ENCODE measurements at regions not wholly inside any gene's neighbourhood (a gene's known extent, or its start where the extent isn't known, plus 50 kb on each side); places are given as distances from the start of the nearest gene placed in this dataset.
"Not testable (repeated sequence)": the region's sequence is repeated elsewhere in the genome, so short reads cannot be mapped to it uniquely, and the experiment has no call there.

DNA sequence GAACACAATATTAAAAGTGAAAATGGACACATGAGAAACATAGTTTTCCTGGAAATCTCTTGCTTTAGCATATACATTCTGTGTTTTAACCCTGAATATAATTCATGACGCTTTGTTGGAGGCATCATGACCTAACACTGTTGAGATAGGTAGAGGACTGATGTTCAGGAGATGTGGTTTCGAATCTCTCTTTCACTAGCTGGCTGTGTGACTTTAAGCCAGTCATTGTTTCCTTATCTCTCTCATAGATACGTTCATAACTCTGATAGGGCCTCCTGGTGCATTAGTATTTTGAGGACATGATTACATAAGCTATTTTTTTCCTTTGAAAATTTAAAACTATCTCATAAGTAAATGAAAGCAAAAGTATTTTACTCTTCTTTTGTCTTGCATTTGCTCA, 179.0 kb upstream of the DTNA start:
- DNase-seq, result no peak

- DNase-seq, result not testable (repeated sequence)
Measured at GRCh38 chr18:34534642-34535041, 175.5 kb upstream of the DTNA start.

- DNase-seq, result no peak
Measured at GRCh38 chr18:34540897-34541296, 169.2 kb upstream of the DTNA start.

DNA sequence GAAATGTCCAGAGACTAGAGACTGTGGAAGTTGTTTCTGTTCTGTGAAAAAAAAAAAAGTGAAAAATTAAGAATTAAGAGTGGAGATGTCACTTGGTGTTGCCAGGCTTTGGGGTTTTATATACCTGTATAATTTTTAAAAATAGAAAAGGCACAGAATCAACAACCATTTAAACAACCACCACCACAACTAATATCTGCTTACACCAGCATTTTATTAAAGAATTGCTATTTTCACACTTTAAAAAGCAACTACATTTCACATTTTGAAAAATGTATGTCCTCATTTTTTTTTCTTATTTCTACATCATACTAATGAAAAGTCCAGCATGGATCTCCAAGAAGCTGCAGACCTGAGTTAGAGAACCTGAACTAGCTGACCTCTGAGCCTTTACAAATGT, 167.5 kb upstream of the DTNA start:
- DNase-seq, result no peak

- DNase-seq, result no peak
Measured at GRCh38 chr18:34543356-34543755, 166.7 kb upstream of the DTNA start.

DNA sequence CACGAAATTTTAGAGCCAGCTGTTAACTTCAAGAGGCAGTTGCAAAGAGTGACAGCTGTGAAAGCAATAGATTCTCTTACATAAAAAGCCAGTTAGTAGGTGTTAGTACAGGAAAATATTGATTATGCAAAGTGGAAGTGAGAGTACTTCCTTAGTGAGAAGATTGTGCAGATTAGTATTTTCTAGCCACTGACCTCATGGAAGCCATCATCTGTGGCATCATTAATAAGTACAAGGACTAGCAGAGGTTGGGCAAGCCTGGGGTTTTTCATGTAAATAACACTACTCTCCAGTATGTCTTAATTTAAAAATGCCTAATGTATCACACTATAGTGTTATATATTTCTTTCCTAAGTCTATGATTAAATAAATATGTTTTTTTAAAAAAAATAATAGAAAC, 166.2 kb upstream of the DTNA start:
- DNase-seq, result no peak

DNA sequence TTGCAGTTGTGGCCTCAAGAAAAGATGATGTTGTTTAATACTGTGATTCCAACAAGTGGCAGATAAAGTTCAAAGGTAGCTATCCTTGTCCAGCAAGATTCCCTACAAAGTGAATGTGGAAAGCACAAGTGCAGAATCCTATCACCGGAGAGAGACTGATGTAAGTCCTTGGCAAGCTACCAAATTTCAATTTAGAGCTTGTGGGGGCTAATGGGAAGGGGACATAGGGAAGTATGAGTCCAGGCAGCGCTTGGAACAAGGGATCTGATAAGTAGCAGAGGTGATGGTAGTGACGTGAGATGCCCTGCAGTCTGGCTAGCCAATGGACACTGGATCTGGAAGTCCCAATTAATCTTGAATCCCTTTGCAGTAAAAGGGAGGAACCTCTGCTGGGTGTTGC, 165.2 kb upstream of the DTNA start:
- no peak for DNase-seq

- no peak for DNase-seq
Measured at GRCh38 chr18:34548120-34548972, 161.8 kb upstream of the DTNA start.

DNA sequence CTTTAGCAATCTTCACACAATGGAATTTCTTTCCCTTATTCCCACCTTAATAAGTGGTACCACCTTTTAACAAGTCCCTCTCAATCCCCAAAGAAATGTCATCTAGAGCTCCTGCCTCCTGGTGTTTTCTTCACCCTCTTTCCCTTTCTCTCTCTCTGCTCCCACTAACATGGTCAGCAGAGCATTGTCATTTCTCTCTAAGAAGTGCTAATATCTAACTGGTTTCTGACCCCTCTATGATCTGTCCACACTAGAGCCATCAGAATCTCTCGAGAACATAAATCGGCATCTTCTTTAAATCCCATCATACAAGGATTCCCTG, 161.2 kb upstream of the DTNA start:
- DNase-seq, result no peak

DNA sequence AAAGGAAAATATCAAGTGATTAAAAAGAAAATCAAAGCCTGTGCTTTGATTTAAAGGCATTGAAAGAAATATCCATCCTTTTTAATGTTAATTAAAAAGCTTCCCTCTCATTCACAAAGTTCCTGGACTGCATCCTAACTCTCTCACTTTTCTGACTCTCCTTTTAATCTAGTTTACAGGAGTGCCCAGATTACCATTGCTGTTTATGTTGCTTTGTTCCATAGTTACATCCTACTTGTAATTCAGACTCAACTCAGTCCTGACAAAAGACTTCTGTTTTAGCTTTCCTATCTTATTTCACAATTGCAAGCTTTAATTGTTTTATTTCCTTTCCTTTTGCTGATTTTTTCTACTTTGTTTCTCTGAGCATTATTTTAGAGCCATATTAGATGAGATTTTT, 160.7 kb upstream of the DTNA start:
- DNase-seq, result no peak

DNA sequence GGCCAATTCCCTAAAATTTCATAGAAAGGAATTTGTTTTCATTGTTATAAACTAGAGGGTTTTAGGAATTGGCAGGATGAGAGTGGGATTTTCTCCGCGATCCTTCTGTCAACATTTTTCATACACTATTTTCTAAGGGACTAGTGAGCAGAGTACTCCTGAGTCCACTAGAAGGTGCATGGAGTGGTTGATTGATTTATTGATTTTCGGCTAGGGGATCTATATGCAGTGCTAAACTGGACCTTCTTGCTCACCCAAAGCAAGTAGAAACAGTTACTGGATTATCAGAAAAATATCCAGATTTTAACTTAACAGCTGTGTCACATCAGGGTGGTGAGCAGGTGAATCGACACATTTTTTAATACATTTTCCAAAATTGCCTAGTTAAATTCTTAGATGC, 159.9 kb upstream of the DTNA start:
- DNase-seq, result no peak

- DNase-seq, result no peak
Measured at GRCh38 chr18:34550902-34551301, 159.2 kb upstream of the DTNA start.

GRCh38 chr18:34551824-34552223, 158.3 kb upstream of the DTNA start:
- DNase-seq, result no peak

DNA sequence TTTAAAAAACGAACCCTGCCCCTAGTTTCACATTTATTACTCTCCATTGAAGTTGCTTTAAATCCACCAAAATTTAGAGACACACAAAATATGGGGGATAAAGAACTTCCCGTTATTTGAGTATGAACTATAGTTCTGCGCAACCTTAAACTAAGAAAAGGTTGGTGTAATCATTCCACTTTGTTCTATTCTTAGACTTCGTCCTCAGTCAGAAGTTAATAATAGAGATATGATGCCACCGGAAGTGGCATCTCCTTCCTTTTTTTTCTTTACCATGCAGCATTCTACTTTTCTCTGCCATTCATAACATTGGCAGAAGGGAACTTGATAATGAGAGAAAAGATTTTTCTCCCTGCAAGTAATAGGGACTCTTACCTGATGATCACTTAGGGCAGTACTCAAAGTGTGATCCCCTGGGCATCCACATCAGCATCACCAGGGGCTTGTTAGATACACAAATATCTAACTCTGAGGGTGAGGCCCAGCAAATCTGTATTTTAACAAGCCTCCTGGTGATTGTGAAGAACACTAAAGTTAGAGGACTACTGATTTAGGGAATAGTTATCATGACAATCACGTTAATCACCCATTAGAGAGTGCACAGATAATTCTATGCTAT, 147.7 kb upstream of the DTNA start:
- no peak for DNase-seq

- DNase-seq, result no peak
Measured at GRCh38 chr18:34567857-34568256, 142.2 kb upstream of the DTNA start.

GRCh38 chr18:34576622-34577021, 133.5 kb upstream of the DTNA start:
- no peak for DNase-seq

DNA sequence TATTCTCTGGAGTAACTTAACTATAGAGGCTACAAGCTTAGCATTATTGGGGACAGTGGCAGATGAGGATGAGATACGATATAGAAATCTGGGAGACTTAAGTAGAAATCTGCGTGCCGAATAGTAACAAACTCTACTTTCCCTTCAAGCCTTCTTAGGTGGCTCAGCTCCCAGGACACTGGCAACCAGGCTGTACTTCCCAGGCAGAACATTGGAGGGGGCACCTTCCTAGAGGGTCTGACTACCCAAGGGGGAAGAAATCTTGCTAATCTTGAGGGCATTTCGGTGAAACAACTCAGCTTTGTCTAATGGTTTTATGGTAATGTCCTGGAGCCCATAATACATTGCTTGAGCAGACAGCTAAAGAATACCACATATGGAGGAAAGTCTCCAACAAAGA, 126.2 kb upstream of the DTNA start:
- no peak for DNase-seq

DNA sequence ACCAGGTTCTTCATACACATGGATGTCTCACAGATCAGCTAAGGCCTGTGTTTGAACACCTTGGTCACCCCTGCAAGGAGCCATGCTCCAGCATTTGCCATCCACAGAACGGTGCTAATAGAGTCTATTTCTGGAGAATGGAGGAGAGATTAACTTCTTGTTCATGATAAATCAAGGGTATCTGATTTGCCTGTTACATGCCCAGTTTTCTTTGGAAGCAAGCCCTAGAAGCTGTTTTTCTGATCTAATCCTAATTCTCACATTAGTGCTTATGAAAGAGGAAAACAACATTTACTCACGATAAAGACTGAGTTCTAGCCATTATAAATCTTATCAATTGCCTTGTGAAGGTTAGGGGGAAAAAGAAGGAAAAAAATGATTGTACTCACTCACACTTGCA, 119.6 kb upstream of the DTNA start:
- no peak for DNase-seq

DNA sequence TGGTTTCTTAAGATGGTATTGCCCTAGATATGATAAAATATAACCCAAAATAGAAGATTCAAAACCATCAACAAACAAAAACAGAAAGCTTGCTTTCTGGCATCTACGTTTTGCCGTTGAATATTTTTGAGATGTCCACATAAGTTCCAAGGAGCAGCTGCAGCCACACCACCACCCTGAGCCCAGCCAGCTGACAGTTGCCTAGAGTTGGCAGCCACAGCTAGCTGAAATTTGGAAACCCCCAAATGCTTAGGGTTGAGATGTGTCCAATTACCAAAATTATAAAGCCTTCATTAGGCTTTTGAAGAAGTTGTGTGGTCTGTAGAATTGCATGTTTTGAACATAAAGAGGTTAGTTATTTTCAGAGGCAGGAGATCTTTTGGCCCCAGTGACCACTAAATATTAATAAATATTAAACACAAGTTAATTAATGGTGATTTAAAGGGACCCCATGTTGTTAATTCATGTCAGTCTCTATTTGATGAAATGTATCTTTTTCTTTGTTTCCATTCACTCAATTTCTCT, 118.1 kb upstream of the DTNA start:
- no peak for DNase-seq

GRCh38 chr18:34592481-34592880, 117.6 kb upstream of the DTNA start:
- no peak for DNase-seq

GRCh38 chr18:34592961-34593382, 117.1 kb upstream of the DTNA start:
- no peak for DNase-seq

- DNase-seq, result no peak
Measured at GRCh38 chr18:34594266-34594665, 115.8 kb upstream of the DTNA start.

- DNase-seq, result no peak
Measured at GRCh38 chr18:34595690-34596089, 114.4 kb upstream of the DTNA start.

DNA sequence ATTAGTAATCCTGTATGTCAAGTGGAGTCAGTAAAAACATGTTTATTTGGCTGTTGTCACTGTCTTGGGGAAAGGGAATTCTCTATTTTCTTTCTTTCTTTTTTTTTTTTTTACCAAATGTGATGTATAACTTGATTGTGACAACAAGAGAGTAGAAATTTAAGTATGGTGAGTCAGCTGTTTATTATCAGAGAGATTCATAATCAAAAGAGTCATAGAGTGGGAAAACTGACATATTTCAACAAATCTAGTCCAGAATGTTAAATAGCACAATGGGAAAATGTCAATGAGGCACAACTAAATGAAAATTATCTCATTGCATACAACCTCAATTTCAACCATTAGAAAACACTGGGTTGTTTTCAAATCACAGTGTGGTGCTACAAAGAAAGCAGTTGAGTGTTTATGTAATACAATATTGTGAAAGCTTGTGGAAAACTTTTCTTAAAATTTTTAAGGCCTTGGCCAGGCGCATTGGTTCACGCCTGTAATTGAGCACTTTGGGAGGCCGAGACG, 111.9 kb upstream of the DTNA start:
- no peak for DNase-seq
